Astrocyte (in vitro differentiated cells and primary cell): ENCODE measurements at regions not wholly inside any gene's neighbourhood (a gene's known extent, or its start where the extent isn't known, plus 50 kb on each side); places are given as distances from the start of the nearest gene placed in this dataset.

Source experiments
- EZH2 ChIP-seq: IDR thresholded peaks from 2 replicates; pipeline ENCODE4 v1.6.1; 2012; ENCODE audit warnings: mild to moderate bottlenecking, low read length, inconsistent platforms; ENCODE audit not compliant: insufficient read depth
- TF ChIP-seq, protein P1 (sequence below): IDR thresholded peaks from 2 replicates; pipeline ENCODE4 v1.5.1; 2011; ENCODE audit warnings: low read depth, mild to moderate bottlenecking, inconsistent platforms, low read length, moderate library complexity; ENCODE audit not compliant: insufficient read depth

DNA sequence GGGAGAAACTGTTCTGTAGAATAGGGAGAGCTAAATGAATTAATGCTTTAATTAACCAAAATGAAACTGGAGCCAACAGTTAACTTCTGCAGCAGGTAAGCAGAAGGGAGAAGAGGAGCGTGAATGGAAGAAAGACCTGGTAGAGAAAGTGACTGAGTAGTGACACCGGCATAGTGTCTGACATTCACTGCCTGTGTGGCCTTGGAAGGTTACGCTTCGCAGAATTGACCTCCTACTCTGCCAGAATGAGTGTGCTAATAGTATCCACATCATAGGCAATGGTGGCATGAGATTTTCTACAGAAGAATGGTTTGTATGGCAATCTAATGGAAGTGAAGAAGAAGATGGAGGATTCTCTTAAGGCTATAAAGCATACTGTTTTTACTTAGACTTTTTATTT is 614.4 kb downstream of the CPS1 start:
- TF ChIP-seq, protein P1, sequence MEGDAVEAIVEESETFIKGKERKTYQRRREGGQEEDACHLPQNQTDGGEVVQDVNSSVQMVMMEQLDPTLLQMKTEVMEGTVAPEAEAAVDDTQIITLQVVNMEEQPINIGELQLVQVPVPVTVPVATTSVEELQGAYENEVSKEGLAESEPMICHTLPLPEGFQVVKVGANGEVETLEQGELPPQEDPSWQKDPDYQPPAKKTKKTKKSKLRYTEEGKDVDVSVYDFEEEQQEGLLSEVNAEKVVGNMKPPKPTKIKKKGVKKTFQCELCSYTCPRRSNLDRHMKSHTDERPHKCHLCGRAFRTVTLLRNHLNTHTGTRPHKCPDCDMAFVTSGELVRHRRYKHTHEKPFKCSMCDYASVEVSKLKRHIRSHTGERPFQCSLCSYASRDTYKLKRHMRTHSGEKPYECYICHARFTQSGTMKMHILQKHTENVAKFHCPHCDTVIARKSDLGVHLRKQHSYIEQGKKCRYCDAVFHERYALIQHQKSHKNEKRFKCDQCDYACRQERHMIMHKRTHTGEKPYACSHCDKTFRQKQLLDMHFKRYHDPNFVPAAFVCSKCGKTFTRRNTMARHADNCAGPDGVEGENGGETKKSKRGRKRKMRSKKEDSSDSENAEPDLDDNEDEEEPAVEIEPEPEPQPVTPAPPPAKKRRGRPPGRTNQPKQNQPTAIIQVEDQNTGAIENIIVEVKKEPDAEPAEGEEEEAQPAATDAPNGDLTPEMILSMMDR, result no peak
- no peak for TF ChIP-seq EZH2
